GM13977 (cell line): ENCODE measurements at regions not wholly inside any gene's neighbourhood (a gene's known extent, or its start where the extent isn't known, plus 50 kb on each side); places are given as distances from the start of the nearest gene placed in this dataset.

Experiments used
- DNase-seq: peaks from one replicate; pipeline ENCODE4 v3.0.0; 2012; ENCODE audit warnings: low spot score
- CTCF ChIP-seq: IDR thresholded peaks from 2 replicates; pipeline ENCODE4 v1.5.1; 2012; ENCODE audit warnings: mild to moderate bottlenecking, control low read depth; ENCODE audit not compliant: insufficient read depth; ENCODE audit errors: extremely low read depth, missing control alignments
- in situ Hi-C: fragments of 300-500 bp; cut with MboI; formaldehyde crosslinking; loops from one replicate; pipeline ENCODE4 v1.12.0; 2022; ENCODE audit warnings: low sequenced_read_pairs, low pct_unique_long_range_greater_than_20kb, mixed read lengths, inconsistent platforms; ENCODE audit not compliant: unreplicated experiment

- no peak for TF ChIP-seq CTCF
- in situ Hi-C loops: no loop called here
- no peak for DNase-seq
Measured at GRCh38 chr5:129399069-129399468, 61.0 kb upstream of the ADAMTS19 start.

GRCh38 chr5:129400395-129400983, 59.6 kb upstream of the ADAMTS19 start:
- in situ Hi-C loops: no loop called here
- no peak for TF ChIP-seq CTCF
- no peak for DNase-seq

- in situ Hi-C loops: no loop called here
- no peak for TF ChIP-seq CTCF
- no peak for DNase-seq
Measured at GRCh38 chr5:129405222-129405621, 54.9 kb upstream of the ADAMTS19 start.

- no peak for DNase-seq
- no peak for TF ChIP-seq CTCF
- in situ Hi-C loops: no loop called here
Measured at GRCh38 chr5:129406440-129406839, 53.7 kb upstream of the ADAMTS19 start.
